B cell (primary cell): ENCODE measurements at regions not wholly inside any gene's neighbourhood (a gene's known extent, or its start where the extent isn't known, plus 50 kb on each side); places are given as distances from the start of the nearest gene placed in this dataset.

ENCODE experiments used
- EZH2 ChIP-seq: IDR thresholded peaks from 2 replicates; pipeline ENCODE4 v1.6.1; 2012; ENCODE audit warnings: borderline replicate concordance, low read depth, mild to moderate bottlenecking, moderate library complexity, low read length; ENCODE audit not compliant: insufficient read depth, poor library complexity, severe bottlenecking
- TF ChIP-seq, protein P1 (sequence below): fragments of 200-600 bp; IDR thresholded peaks from one replicate; pipeline ENCODE4 v1.8.0; 2022; ENCODE audit warnings: antibody characterized with exemption, mild to moderate bottlenecking

GRCh38 chr11:116256215-116256614 lies 516.6 kb downstream of the BUD13 start:
- TF ChIP-seq, protein P1, sequence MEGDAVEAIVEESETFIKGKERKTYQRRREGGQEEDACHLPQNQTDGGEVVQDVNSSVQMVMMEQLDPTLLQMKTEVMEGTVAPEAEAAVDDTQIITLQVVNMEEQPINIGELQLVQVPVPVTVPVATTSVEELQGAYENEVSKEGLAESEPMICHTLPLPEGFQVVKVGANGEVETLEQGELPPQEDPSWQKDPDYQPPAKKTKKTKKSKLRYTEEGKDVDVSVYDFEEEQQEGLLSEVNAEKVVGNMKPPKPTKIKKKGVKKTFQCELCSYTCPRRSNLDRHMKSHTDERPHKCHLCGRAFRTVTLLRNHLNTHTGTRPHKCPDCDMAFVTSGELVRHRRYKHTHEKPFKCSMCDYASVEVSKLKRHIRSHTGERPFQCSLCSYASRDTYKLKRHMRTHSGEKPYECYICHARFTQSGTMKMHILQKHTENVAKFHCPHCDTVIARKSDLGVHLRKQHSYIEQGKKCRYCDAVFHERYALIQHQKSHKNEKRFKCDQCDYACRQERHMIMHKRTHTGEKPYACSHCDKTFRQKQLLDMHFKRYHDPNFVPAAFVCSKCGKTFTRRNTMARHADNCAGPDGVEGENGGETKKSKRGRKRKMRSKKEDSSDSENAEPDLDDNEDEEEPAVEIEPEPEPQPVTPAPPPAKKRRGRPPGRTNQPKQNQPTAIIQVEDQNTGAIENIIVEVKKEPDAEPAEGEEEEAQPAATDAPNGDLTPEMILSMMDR: no peak
- no peak for TF ChIP-seq EZH2
